ENCODE measurements at regions not wholly inside any gene's neighbourhood (a gene's known extent, or its start where the extent isn't known, plus 50 kb on each side); places are given as distances from the start of the nearest gene placed in this dataset.

GRCh38 chr5:143464723-143465490 lies 61.4 kb upstream of the NR3C1 start:
- TF ChIP-seq CTCF (IDR thresholded peaks at IDR 0.05) (no peak), POLR2A (IDR thresholded peaks at IDR 0.05) (no peak)

Measured in body of pancreas (tissue), 4 donors.